Caco-2 (cell line): ENCODE measurements at regions not wholly inside any gene's neighbourhood (a gene's known extent, or its start where the extent isn't known, plus 50 kb on each side); places are given as distances from the start of the nearest gene placed in this dataset.

Experiments used
- BruUV-seq: library from RNA; stranded (reverse); fragments of 400-500 nt; replicated peaks from 2 replicates; lab custom pipeline; 2021; lab: Mats Ljungman, UMichigan
- CTCF ChIA-PET: fragments of 300-600 bp; sonication (Branson Sonifier 250); formaldehyde crosslinking; loops from one replicate; lab custom pipeline; 2022; ENCODE audit warnings: antibody characterized with exemption; lab: Charles Lee
- POLR2A ChIA-PET: fragments of 300-600 bp; sonication (Branson Sonifier 250); formaldehyde crosslinking; loops from one replicate; lab custom pipeline; 2022; ENCODE audit warnings: antibody characterized with exemption; lab: Charles Lee
- DNase-seq, 2 experiments: peaks; one replicate each; pipeline versions ENCODE4 v3.0.0 to v3.0.0-alpha.2; 2020 to 2022
- H3K27me3 ChIP-seq: replicated peaks from 2 replicates; pipeline ENCODE4 v1.6.0; 2011; ENCODE audit warnings: low read length; ENCODE audit not compliant: control insufficient read depth, insufficient read depth
- H3K36me3 ChIP-seq: 2 replicates; pipeline ENCODE4 v1.5.1; 2011; ENCODE audit warnings: low read length; ENCODE audit not compliant: control insufficient read depth, insufficient read depth
- H3K4me1 ChIP-seq: fragments of 250-450 bp; sonication (Bioruptor Pico); 2 replicates; pipeline ENCODE4 v1.5.1; 2020; ENCODE audit warnings: mild to moderate bottlenecking
- H3K4me3 ChIP-seq: 2 replicates; pipeline ENCODE4 v1.5.1; 2011; ENCODE audit warnings: low read depth, mild to moderate bottlenecking, control low read depth, low read length
- H3K9me3 ChIP-seq: fragments of 250-450 bp; sonication (Bioruptor Pico); 2 replicates; pipeline ENCODE4 v1.5.1; 2020; ENCODE audit warnings: mild to moderate bottlenecking, moderate library complexity
- H3K27ac Mint-ChIP-seq: one replicate; pipeline ENCODE4 v1.8.0; 2022; ENCODE audit warnings: mixed read lengths; ENCODE audit not compliant: unreplicated experiment
- H3K27me3 Mint-ChIP-seq: one replicate; pipeline ENCODE4 v1.8.0; 2022; ENCODE audit warnings: mixed read lengths; ENCODE audit not compliant: insufficient read depth, unreplicated experiment
- H3K36me3 Mint-ChIP-seq: one replicate; pipeline ENCODE4 v1.8.0; 2022; ENCODE audit warnings: mild to moderate bottlenecking, mixed read lengths; ENCODE audit not compliant: insufficient read depth, unreplicated experiment
- H3K4me1 Mint-ChIP-seq: one replicate; pipeline ENCODE4 v1.8.0; 2022; ENCODE audit warnings: low read depth, mixed read lengths; ENCODE audit not compliant: unreplicated experiment
- H3K4me3 Mint-ChIP-seq: one replicate; pipeline ENCODE4 v1.8.0; 2022; ENCODE audit warnings: mild to moderate bottlenecking, moderate library complexity, mixed read lengths; ENCODE audit not compliant: unreplicated experiment
- H3K9me3 Mint-ChIP-seq: one replicate; pipeline ENCODE4 v1.8.0; 2022; ENCODE audit warnings: mixed read lengths; ENCODE audit not compliant: unreplicated experiment
- CTCF ChIP-seq, 2 experiments: fragments of 200-600 bp in 1 of 2; IDR thresholded peaks; 1 replicate in 1 of 2; 2 replicates in 1 of 2; pipeline versions ENCODE4 v1.5.1 to v1.8.0; 2011 to 2022; ENCODE audit warnings: antibody characterized with exemption in 1 of 2, control low read depth in 1 of 2, inconsistent platforms in 1 of 2, low read depth in 1 of 2, low read length in 1 of 2, mild to moderate bottlenecking in 1 of 2, moderate library complexity in 1 of 2; ENCODE audit not compliant: insufficient read depth in 1 of 2, severe bottlenecking in 1 of 2, unreplicated experiment in 1 of 2
- intact Hi-C: fragments of 100-400 bp; cut with micrococcal nuclease; formaldehyde crosslinking; loops from one replicate; pipeline ENCODE4 v1.10.0; 2022; ENCODE audit not compliant: unreplicated experiment

- no TSS peak for BruUV-seq
- Mint-ChIP-seq H3K27ac (no peak overlapping the region), H3K4me3 (no peak overlapping the region), H3K9me3 (no peaks in the 10 kb centered on the region), H3K27me3 (no peaks in the 10 kb centered on the region), H3K36me3 (no peaks in the 10 kb centered on the region), H3K4me1 (peaks cover 37% of the 10 kb centered on the region)
- no peak overlapping the region for H3K4me3 ChIP-seq
- intact Hi-C loops = loop anchor here (1.0 kb wide), 1 partner anchor 16 kb away; no protein-coding TSS in a partner anchor
- DNase-seq = no peak
- no peak for TF ChIP-seq CTCF (IDR thresholded peaks at IDR 0.05; ENCODE audit: insufficient read depth in 1 of 2, low read depth in 1 of 2, low read length in 1 of 2, severe bottlenecking in 1 of 2, unreplicated experiment in 1 of 2)
- no peaks in the 10 kb centered on the region for H3K36me3 ChIP-seq
- peaks cover 50% of the 10 kb centered on the region for H3K4me1 ChIP-seq
- H3K9me3 ChIP-seq = no peaks in the 10 kb centered on the region
- H3K27me3 ChIP-seq = no peaks in the 10 kb centered on the region
- CTCF ChIA-PET = no interaction called here
- POLR2A ChIA-PET = interaction anchor here (0.7 kb wide), 1 partner anchor 729 kb away, joined by 3 read pairs; no protein-coding TSS in a partner anchor
Observed at GRCh38 chr1:43068911-43069310, 103.2 kb downstream of the EBNA1BP2 start.

- H3K4me3 Mint-ChIP-seq = no peak overlapping the region
- Histone ChIP-seq H3K9me3 (no peaks in the 10 kb centered on the region), H3K27me3 (no peaks in the 10 kb centered on the region), H3K36me3 (no peaks in the 10 kb centered on the region), H3K4me3 (no peak overlapping the region), H3K4me1 (peaks cover 42% of the 10 kb centered on the region)
- no peaks in the 10 kb centered on the region for H3K36me3 Mint-ChIP-seq
- CTCF ChIA-PET = no interaction called here
- POLR2A ChIA-PET = no interaction called here
- no peaks in the 10 kb centered on the region for H3K9me3 Mint-ChIP-seq
- TF ChIP-seq CTCF (IDR thresholded peaks at IDR 0.05; ENCODE audit: insufficient read depth in 1 of 2, low read depth in 1 of 2, low read length in 1 of 2, severe bottlenecking in 1 of 2, unreplicated experiment in 1 of 2) = no peak
- intact Hi-C loops = no loop called here
- H3K4me1 Mint-ChIP-seq = peaks cover 31% of the 10 kb centered on the region
- H3K27me3 Mint-ChIP-seq = no peaks in the 10 kb centered on the region
- no TSS peak for BruUV-seq
- no peak for DNase-seq
- H3K27ac Mint-ChIP-seq = no peak overlapping the region
Observed at GRCh38 chr1:43067977-43068751, 103.9 kb downstream of the EBNA1BP2 start.

- ChIA-PET CTCF (no interaction called here), POLR2A (no interaction called here)
- BruUV-seq = no TSS peak
- Histone ChIP-seq H3K9me3 (no peaks in the 10 kb centered on the region), H3K4me3 (no peak overlapping the region), H3K36me3 (no peaks in the 10 kb centered on the region), H3K27me3 (no peaks in the 10 kb centered on the region), H3K4me1 (peaks cover 33% of the 10 kb centered on the region)
- TF ChIP-seq CTCF (IDR thresholded peaks at IDR 0.05; ENCODE audit: insufficient read depth in 1 of 2, low read depth in 1 of 2, low read length in 1 of 2, severe bottlenecking in 1 of 2, unreplicated experiment in 1 of 2) = no peak
- Mint-ChIP-seq H3K4me3 (no peak overlapping the region), H3K27ac (no peak overlapping the region), H3K27me3 (no peaks in the 10 kb centered on the region), H3K4me1 (peaks cover 31% of the 10 kb centered on the region), H3K36me3 (no peaks in the 10 kb centered on the region), H3K9me3 (no peaks in the 10 kb centered on the region)
- DNase-seq = no peak
- intact Hi-C loops = no loop called here
Observed at GRCh38 chr1:43067233-43067745, 104.8 kb downstream of the EBNA1BP2 start.
